ENCODE measurements at regions not wholly inside any gene's neighbourhood (a gene's known extent, or its start where the extent isn't known, plus 50 kb on each side); places are given as distances from the start of the nearest gene placed in this dataset.

GRCh38 chr16:80109581-80109980 is 431.2 kb upstream of the DYNLRB2 start:
- no peak for ATAC-seq
- TF ChIP-seq ZNF565 (CRISPR knock-in tag; conservative IDR thresholded peaks at IDR 0.05; ENCODE audit: low read depth) (no peak), OSR1 (CRISPR knock-in tag; IDR thresholded peaks at IDR 0.05) (no peak), CSRNP3 (CRISPR knock-in tag; IDR thresholded peaks at IDR 0.05) (no peak), ZNF8 (CRISPR knock-in tag; IDR thresholded peaks at IDR 0.05) (no peak), CSDC2 (CRISPR knock-in tag; IDR thresholded peaks at IDR 0.05) (no peak), ISL1 (CRISPR knock-in tag; IDR thresholded peaks at IDR 0.05) (no peak), POU6F1 (CRISPR knock-in tag; IDR thresholded peaks at IDR 0.05; ENCODE audit: borderline replicate concordance, low read depth) (no peak), ZFP30 (CRISPR knock-in tag; IDR thresholded peaks at IDR 0.05) (no peak), ZFP3 (CRISPR knock-in tag; IDR thresholded peaks at IDR 0.05) (no peak), BACH2 (CRISPR knock-in tag; IDR thresholded peaks at IDR 0.05; ENCODE audit: borderline replicate concordance) (no peak), PPARA (CRISPR knock-in tag; IDR thresholded peaks at IDR 0.05; ENCODE audit: borderline replicate concordance) (no peak), CREB5 (CRISPR knock-in tag; IDR thresholded peaks at IDR 0.05; ENCODE audit: low read depth) (no peak), TSHZ2 (CRISPR knock-in tag; IDR thresholded peaks at IDR 0.05) (no peak), ZC3H10 (CRISPR knock-in tag; IDR thresholded peaks at IDR 0.05) (no peak), SNAI2 (CRISPR knock-in tag; IDR thresholded peaks at IDR 0.05) (no peak), GLIS3 (CRISPR knock-in tag; IDR thresholded peaks at IDR 0.05) (no peak)

- TF ChIP-seq ZNF565 (CRISPR knock-in tag; conservative IDR thresholded peaks at IDR 0.05; ENCODE audit: low read depth): no peak
- no peak for TF ChIP-seq ARNTL (CRISPR knock-in tag; IDR thresholded peaks at IDR 0.05; ENCODE audit: borderline replicate concordance, low read depth)
- no peak for TF ChIP-seq PPARA (CRISPR knock-in tag; IDR thresholded peaks at IDR 0.05; ENCODE audit: borderline replicate concordance)
- no peak for TF ChIP-seq RARB (CRISPR knock-in tag; IDR thresholded peaks at IDR 0.05)
- no peak for TF ChIP-seq SNAI2 (CRISPR knock-in tag; IDR thresholded peaks at IDR 0.05)
- TF ChIP-seq OSR1 (CRISPR knock-in tag; IDR thresholded peaks at IDR 0.05): no peak
- TF ChIP-seq ZC3H10 (CRISPR knock-in tag; IDR thresholded peaks at IDR 0.05): no peak
- TF ChIP-seq POU6F1 (CRISPR knock-in tag; IDR thresholded peaks at IDR 0.05; ENCODE audit: borderline replicate concordance, low read depth): no peak
- TF ChIP-seq BACH2 (CRISPR knock-in tag; IDR thresholded peaks at IDR 0.05; ENCODE audit: borderline replicate concordance): no peak
- no peak for TF ChIP-seq CREB5 (CRISPR knock-in tag; IDR thresholded peaks at IDR 0.05; ENCODE audit: low read depth)
- no peak for TF ChIP-seq ISL1 (CRISPR knock-in tag; IDR thresholded peaks at IDR 0.05)
- no peak for TF ChIP-seq ZNF70 (CRISPR knock-in tag; IDR thresholded peaks at IDR 0.05)
- TF ChIP-seq ZFP30 (CRISPR knock-in tag; IDR thresholded peaks at IDR 0.05): no peak
- TF ChIP-seq TOX (CRISPR knock-in tag; IDR thresholded peaks at IDR 0.05; ENCODE audit: borderline replicate concordance): no peak
- TF ChIP-seq ESRRG (CRISPR knock-in tag; IDR thresholded peaks at IDR 0.05): no peak
- TF ChIP-seq GLIS3 (CRISPR knock-in tag; IDR thresholded peaks at IDR 0.05): no peak
- no peak for ATAC-seq
These were observed 432.9 kb upstream of the DYNLRB2 start for GRCh38 chr16:80107900-80108299.
